ENCODE measurements at regions not wholly inside any gene's neighbourhood (a gene's known extent, or its start where the extent isn't known, plus 50 kb on each side); places are given as distances from the start of the nearest gene placed in this dataset.

DNA sequence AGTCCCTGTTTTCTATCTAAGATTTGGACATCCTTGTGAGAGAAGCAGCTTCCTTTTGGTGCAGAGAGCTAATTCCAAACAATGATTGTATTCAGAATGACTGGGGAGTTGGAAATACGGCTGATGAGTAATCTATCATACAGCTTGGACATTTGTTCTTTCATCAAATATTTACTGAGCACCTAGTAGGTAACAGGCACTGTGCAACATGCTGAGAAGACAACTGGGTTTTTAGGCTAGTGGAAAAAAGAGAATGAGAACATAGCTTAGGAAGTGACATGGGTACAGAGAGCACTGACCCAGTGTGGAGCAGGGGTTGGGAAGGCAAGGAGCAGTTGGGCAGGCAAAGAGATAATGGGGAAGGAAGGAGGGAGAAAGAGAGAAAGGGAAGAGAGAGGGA lies 87.5 kb downstream of the TBX19 start:
- CTCF ChIA-PET, result no interaction called here
- POLR2A ChIA-PET (ENCODE audit: unreplicated experiment), result no interaction called here
- intact Hi-C loops (cut with micrococcal nuclease), result no loop called here
- H2BK120ac ChIP-seq (ENCODE audit: low read depth, low read length), result no peak overlapping the region
- BruUV-seq (replicated peaks), result no TSS peak
- no peak overlapping the region for H4K91ac ChIP-seq (ENCODE audit: insufficient read depth, low read depth, low read length)
- no peak overlapping the region for H3K4me2 ChIP-seq (ENCODE audit: low read depth, low read length)
- no peak overlapping the region for H2BK5ac ChIP-seq (ENCODE audit: low read depth, low read length, poor library complexity, severe bottlenecking)
- dilution Hi-C loops (cut with HindIII; ENCODE audit: low sequenced_read_pairs, unreplicated experiment), result no loop called here
- no peaks in the 10 kb centered on the region; the same call in 1 of the 2 replicates for H3K27me3 ChIP-seq (ENCODE audit: control insufficient read depth, insufficient read depth, low read length)
- H3K56ac ChIP-seq (ENCODE audit: extremely low read depth, insufficient read depth, low read length), result no peak overlapping the region
- no peaks in the 10 kb centered on the region for H3K79me1 ChIP-seq (ENCODE audit: low read depth in 1 of 2, low read length in 2 of 2)
- H3K23ac ChIP-seq (ENCODE audit: low read depth, low read length), result no peak overlapping the region
- H3K9me1 ChIP-seq (ENCODE audit: insufficient read depth, low read length), result no peaks in the 10 kb centered on the region
- H3K4ac ChIP-seq (ENCODE audit: low read depth, low read length), result no peak overlapping the region
- H2AK5ac ChIP-seq (ENCODE audit: low read depth, low read length), result no peak overlapping the region
- no peak overlapping the region for H4K8ac ChIP-seq (ENCODE audit: low read depth in 2 of 2, low read length in 2 of 2)
- H4K20me1 ChIP-seq (ENCODE audit: insufficient read depth, low read length), result no peaks in the 10 kb centered on the region
- no peak for TF ChIP-seq MAFK (IDR thresholded peaks at IDR 0.05; ENCODE audit: low read depth, low read length)
- TF ChIP-seq, protein P1, sequence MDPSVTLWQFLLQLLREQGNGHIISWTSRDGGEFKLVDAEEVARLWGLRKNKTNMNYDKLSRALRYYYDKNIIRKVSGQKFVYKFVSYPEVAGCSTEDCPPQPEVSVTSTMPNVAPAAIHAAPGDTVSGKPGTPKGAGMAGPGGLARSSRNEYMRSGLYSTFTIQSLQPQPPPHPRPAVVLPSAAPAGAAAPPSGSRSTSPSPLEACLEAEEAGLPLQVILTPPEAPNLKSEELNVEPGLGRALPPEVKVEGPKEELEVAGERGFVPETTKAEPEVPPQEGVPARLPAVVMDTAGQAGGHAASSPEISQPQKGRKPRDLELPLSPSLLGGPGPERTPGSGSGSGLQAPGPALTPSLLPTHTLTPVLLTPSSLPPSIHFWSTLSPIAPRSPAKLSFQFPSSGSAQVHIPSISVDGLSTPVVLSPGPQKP (IDR thresholded peaks at IDR 0.05; ENCODE audit: borderline replicate concordance, low read depth, low read length), result no peak
- TF ChIP-seq RAD21 (IDR thresholded peaks at IDR 0.05; ENCODE audit: low read length), result no peak
- no peak for TF ChIP-seq RFX5 (IDR thresholded peaks at IDR 0.05; ENCODE audit: low read depth, low read length)
- TF ChIP-seq RCOR1 (IDR thresholded peaks at IDR 0.05; ENCODE audit: insufficient replicate concordance, low read length), result no peak
- TF ChIP-seq NFE2L2 (IDR thresholded peaks at IDR 0.05; ENCODE audit: low read depth, low read length), result no peak
- TF ChIP-seq, protein P2, sequence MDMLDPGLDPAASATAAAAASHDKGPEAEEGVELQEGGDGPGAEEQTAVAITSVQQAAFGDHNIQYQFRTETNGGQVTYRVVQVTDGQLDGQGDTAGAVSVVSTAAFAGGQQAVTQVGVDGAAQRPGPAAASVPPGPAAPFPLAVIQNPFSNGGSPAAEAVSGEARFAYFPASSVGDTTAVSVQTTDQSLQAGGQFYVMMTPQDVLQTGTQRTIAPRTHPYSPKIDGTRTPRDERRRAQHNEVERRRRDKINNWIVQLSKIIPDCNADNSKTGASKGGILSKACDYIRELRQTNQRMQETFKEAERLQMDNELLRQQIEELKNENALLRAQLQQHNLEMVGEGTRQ (IDR thresholded peaks at IDR 0.05; ENCODE audit: low read depth, low read length), result no peak
- no peak for TF ChIP-seq MXI1 (IDR thresholded peaks at IDR 0.05; ENCODE audit: borderline replicate concordance, low read depth, low read length)
- no peak for TF ChIP-seq FOS (IDR thresholded peaks at IDR 0.05; ENCODE audit: low read depth, low read length)
- H2AK9ac ChIP-seq (replicated peaks; ENCODE audit: low read depth, low read length, poor library complexity), result no peak overlapping the region
- H3K27ac ChIP-seq (ENCODE audit: insufficient read depth, low read length), result no peak overlapping the region
- WGBS, 2 experiments (ENCODE audit: extremely low coverage in 2 of 2, insufficient read length in 1 of 2), result no CpG with 5 or more reads among the region's 1 CpG
- H4K5ac ChIP-seq (ENCODE audit: low read depth, low read length), result no peak overlapping the region
- H3K9me3 ChIP-seq (ENCODE audit: control insufficient read depth, insufficient read depth, low read length), result no peaks in the 10 kb centered on the region
- H3K4me1 ChIP-seq (ENCODE audit: control insufficient read depth, insufficient read depth, low read length), result no peaks in the 10 kb centered on the region
- no peaks in the 10 kb centered on the region for H3K36me3 ChIP-seq (ENCODE audit: control insufficient read depth, insufficient read depth, low read length)
- no peak for DNase-seq
- ATAC-seq (ENCODE audit: low read depth), result no peak
- H3K14ac ChIP-seq (replicated peaks; ENCODE audit: low read depth, low read length), result no peak overlapping the region
- H3K9ac ChIP-seq (ENCODE audit: low read depth, low read length), result no peak overlapping the region
- in situ Hi-C loops (cut with MboI; ENCODE audit: low sequenced_read_pairs), result no loop called here
- no peak overlapping the region for H2BK20ac ChIP-seq (ENCODE audit: low read depth, low read length)
- H3K18ac ChIP-seq (ENCODE audit: low read depth, low read length), result no peak overlapping the region
- no peak overlapping the region for H3K4me3 ChIP-seq (ENCODE audit: insufficient read depth, low read depth, low read length)
- no peak overlapping the region for H2BK15ac ChIP-seq (ENCODE audit: low read depth, low read length)
- H2AFZ ChIP-seq (replicated peaks; ENCODE audit: low read length, poor library complexity), result no peak overlapping the region
